HepG2 (cell line): ENCODE measurements at regions not wholly inside any gene's neighbourhood (a gene's known extent, or its start where the extent isn't known, plus 50 kb on each side); places are given as distances from the start of the nearest gene placed in this dataset.

ENCODE experiments used
- ATAC-seq: fragments of 200-7000 bp; cut with Tn5 transposase; 3 replicates; pipeline ENCODE4 v1.9.1; 2020; ENCODE audit warnings: mild to moderate bottlenecking, moderate library complexity
- BruUV-seq: library from RNA; stranded (reverse); fragments of 400-500 nt; replicated peaks from 2 replicates; lab custom pipeline; 2021; lab: Mats Ljungman, UMichigan
- CTCF ChIA-PET: fragments of 300-600 bp; formaldehyde crosslinking; extraction: SDS; loops from one replicate; lab custom pipeline; 2021; ENCODE audit warnings: low total read pairs, inconsistent platforms, low intra/inter-chr PET ratio; lab: Yijun Ruan, JAX
- POLR2A ChIA-PET: fragments of 350-600 bp; sonication (Branson Sonifier 250); formaldehyde crosslinking; loops from one replicate; lab custom pipeline; 2020; ENCODE audit warnings: antibody characterized with exemption, inconsistent platforms; lab: Yijun Ruan, JAX
- DNase-seq: peaks from one replicate; pipeline ENCODE4 v3.0.0-alpha.2; 2015; ENCODE audit warnings: low spot score
- FAIRE-seq: peaks from 3 replicates; lab custom pipeline; 2011; peaks lifted over from hg19 to GRCh38; lab: Jason Lieb, UNC
- H2AFZ ChIP-seq: one replicate; pipeline ENCODE4 v1.6.1; 2011; ENCODE audit warnings: low read length, inconsistent platforms
- H3K27ac ChIP-seq: fragments of 300-600 bp; 3 replicates; pipeline ENCODE4 v1.8.0; 2011; ENCODE audit warnings: mixed run types, mild to moderate bottlenecking, mixed read lengths, low read length, inconsistent platforms; ENCODE audit not compliant: insufficient read depth; ENCODE audit errors: extremely low read length
- H3K27me3 ChIP-seq, 2 experiments: fragments of 200-600 bp in 1 of 2; 2 replicates in 1 of 2; 3 replicates in 1 of 2; pipeline versions ENCODE4 v1.6.0 to v1.8.0; 2011; ENCODE audit warnings: low read length in 2 of 2, mild to moderate bottlenecking in 2 of 2, moderate library complexity in 2 of 2, inconsistent platforms in 1 of 2; ENCODE audit not compliant: insufficient read depth in 2 of 2, control insufficient read depth in 1 of 2
- H3K36me3 ChIP-seq, 2 experiments: fragments of 200-600 bp in 1 of 2; replicated peaks in 1 of 2; 2 replicates in 1 of 2; 3 replicates in 1 of 2; pipeline versions ENCODE4 v1.5.1 to v1.8.0; 2011; ENCODE audit warnings: low read length in 2 of 2, inconsistent platforms in 1 of 2; ENCODE audit not compliant: insufficient read depth in 2 of 2, control insufficient read depth in 1 of 2
- H3K4me1 ChIP-seq: 2 replicates; pipeline ENCODE4 v1.5.1; 2012; ENCODE audit warnings: low read length, inconsistent platforms; ENCODE audit not compliant: insufficient read depth
- H3K4me2 ChIP-seq: 2 replicates; pipeline ENCODE4 v1.6.0; 2011; ENCODE audit warnings: low read depth, low read length, inconsistent platforms
- H3K4me3 ChIP-seq, 3 experiments: fragments of 200-600 bp in 1 of 3; sonication (generic), shearing (Covaris generic) in 1 of 3; replicated peaks in 1 of 3; 2 replicates each; pipeline ENCODE4 v1.5.1; 2011 to 2016; ENCODE audit warnings: low read length in 3 of 3, inconsistent platforms in 2 of 3, low read depth in 2 of 3, mild to moderate bottlenecking in 2 of 3, control low read depth in 1 of 3, mixed read lengths in 1 of 3; ENCODE audit not compliant: insufficient read depth in 1 of 3
- H3K79me2 ChIP-seq: one replicate; pipeline ENCODE4 v1.6.1; 2011; ENCODE audit warnings: low read length, inconsistent platforms; ENCODE audit not compliant: insufficient read depth
- H3K9ac ChIP-seq: 2 replicates; pipeline ENCODE4 v1.6.0; 2011; ENCODE audit warnings: mild to moderate bottlenecking, low read depth, low read length, inconsistent platforms; ENCODE audit not compliant: insufficient read depth
- H3K9me3 ChIP-seq: 2 replicates; pipeline ENCODE4 v1.5.1; 2012; ENCODE audit warnings: mild to moderate bottlenecking, low read length
- H4K20me1 ChIP-seq: 2 replicates; pipeline ENCODE4 v1.6.0; 2011; ENCODE audit warnings: inconsistent platforms, mild to moderate bottlenecking, low read length, moderate library complexity; ENCODE audit not compliant: insufficient read depth
- HMG20A ChIP-seq: IDR thresholded peaks from 2 replicates; pipeline ENCODE4 v1.6.1; 2016; ENCODE audit warnings: borderline replicate concordance
- HOXA9 ChIP-seq: sonication (generic); formaldehyde crosslinking; IDR thresholded peaks from 2 replicates; pipeline ENCODE4 v1.8.1; 2022; ENCODE audit warnings: missing genetic modification reagents, mild to moderate bottlenecking, moderate library complexity, borderline replicate concordance
- THAP7 ChIP-seq: sonication (generic); formaldehyde crosslinking; IDR thresholded peaks from 2 replicates; pipeline ENCODE4 v1.8.1; 2023; ENCODE audit warnings: mild to moderate bottlenecking, missing genetic modification reagents
- ZNF34 ChIP-seq: sonication (generic); formaldehyde crosslinking; IDR thresholded peaks from 2 replicates; pipeline ENCODE4 v1.4.0; 2020; ENCODE audit warnings: mild to moderate bottlenecking, missing genetic modification reagents, borderline replicate concordance
- ZNF354B ChIP-seq: sonication (generic); formaldehyde crosslinking; IDR thresholded peaks from 2 replicates; pipeline ENCODE4 v1.8.0; 2022; ENCODE audit warnings: mild to moderate bottlenecking, missing genetic modification reagents
- ZNF362 ChIP-seq: sonication (generic); formaldehyde crosslinking; IDR thresholded peaks from 2 replicates; pipeline ENCODE4 v1.4.0; 2020; ENCODE audit warnings: missing genetic modification reagents, mild to moderate bottlenecking, borderline replicate concordance
- ZNF577 ChIP-seq: sonication (generic); formaldehyde crosslinking; IDR thresholded peaks from 2 replicates; pipeline ENCODE4 v1.4.0; 2020; ENCODE audit warnings: mild to moderate bottlenecking, low read depth, missing genetic modification reagents, borderline replicate concordance
- WGBS: methylation state at CpG from one replicate; pipeline ENCODE4 v1.1.6; 2017; ENCODE audit warnings: low lambda C conversion rate; 5-methylcytosine and 5-hydroxymethylcytosine counted together
- in situ Hi-C: cut with HindIII; loops from 2 replicates; pipeline ENCODE4 v1.10.0; 2017; ENCODE audit warnings: low pct_unique_long_range_greater_than_20kb; ENCODE audit not compliant: extremely low pct_ligation_motif_present
- intact Hi-C: fragments of 100-400 bp; cut with micrococcal nuclease; formaldehyde crosslinking; loops from one replicate; pipeline ENCODE4 v1.10.0; 2022; ENCODE audit not compliant: unreplicated experiment
- TF ChIP-seq, protein P1 (sequence below): sonication (generic); formaldehyde crosslinking; IDR thresholded peaks from 2 replicates; pipeline ENCODE4 v1.5.1; 2020; ENCODE audit warnings: mild to moderate bottlenecking, missing genetic modification reagents, borderline replicate concordance
- TF ChIP-seq, protein P2 (sequence below): sonication (generic); formaldehyde crosslinking; IDR thresholded peaks from 2 replicates; pipeline ENCODE4 v1.8.1; 2023; ENCODE audit warnings: mild to moderate bottlenecking, missing genetic modification reagents, borderline replicate concordance

GRCh38 chr16:86669285-86669805, 91.0 kb downstream of the FOXL1 start (continued):
- TF ChIP-seq, protein P1, sequence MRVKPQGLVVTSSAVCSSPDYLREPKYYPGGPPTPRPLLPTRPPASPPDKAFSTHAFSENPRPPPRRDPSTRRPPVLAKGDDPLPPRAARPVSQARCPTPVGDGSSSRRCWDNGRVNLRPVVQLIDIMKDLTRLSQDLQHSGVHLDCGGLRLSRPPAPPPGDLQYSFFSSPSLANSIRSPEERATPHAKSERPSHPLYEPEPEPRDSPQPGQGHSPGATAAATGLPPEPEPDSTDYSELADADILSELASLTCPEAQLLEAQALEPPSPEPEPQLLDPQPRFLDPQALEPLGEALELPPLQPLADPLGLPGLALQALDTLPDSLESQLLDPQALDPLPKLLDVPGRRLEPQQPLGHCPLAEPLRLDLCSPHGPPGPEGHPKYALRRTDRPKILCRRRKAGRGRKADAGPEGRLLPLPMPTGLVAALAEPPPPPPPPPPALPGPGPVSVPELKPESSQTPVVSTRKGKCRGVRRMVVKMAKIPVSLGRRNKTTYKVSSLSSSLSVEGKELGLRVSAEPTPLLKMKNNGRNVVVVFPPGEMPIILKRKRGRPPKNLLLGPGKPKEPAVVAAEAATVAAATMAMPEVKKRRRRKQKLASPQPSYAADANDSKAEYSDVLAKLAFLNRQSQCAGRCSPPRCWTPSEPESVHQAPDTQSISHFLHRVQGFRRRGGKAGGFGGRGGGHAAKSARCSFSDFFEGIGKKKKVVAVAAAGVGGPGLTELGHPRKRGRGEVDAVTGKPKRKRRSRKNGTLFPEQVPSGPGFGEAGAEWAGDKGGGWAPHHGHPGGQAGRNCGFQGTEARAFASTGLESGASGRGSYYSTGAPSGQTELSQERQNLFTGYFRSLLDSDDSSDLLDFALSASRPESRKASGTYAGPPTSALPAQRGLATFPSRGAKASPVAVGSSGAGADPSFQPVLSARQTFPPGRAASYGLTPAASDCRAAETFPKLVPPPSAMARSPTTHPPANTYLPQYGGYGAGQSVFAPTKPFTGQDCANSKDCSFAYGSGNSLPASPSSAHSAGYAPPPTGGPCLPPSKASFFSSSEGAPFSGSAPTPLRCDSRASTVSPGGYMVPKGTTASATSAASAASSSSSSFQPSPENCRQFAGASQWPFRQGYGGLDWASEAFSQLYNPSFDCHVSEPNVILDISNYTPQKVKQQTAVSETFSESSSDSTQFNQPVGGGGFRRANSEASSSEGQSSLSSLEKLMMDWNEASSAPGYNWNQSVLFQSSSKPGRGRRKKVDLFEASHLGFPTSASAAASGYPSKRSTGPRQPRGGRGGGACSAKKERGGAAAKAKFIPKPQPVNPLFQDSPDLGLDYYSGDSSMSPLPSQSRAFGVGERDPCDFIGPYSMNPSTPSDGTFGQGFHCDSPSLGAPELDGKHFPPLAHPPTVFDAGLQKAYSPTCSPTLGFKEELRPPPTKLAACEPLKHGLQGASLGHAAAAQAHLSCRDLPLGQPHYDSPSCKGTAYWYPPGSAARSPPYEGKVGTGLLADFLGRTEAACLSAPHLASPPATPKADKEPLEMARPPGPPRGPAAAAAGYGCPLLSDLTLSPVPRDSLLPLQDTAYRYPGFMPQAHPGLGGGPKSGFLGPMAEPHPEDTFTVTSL = no peak
- no peak for TF ChIP-seq HMG20A (CRISPR knock-in tag)

DNA sequence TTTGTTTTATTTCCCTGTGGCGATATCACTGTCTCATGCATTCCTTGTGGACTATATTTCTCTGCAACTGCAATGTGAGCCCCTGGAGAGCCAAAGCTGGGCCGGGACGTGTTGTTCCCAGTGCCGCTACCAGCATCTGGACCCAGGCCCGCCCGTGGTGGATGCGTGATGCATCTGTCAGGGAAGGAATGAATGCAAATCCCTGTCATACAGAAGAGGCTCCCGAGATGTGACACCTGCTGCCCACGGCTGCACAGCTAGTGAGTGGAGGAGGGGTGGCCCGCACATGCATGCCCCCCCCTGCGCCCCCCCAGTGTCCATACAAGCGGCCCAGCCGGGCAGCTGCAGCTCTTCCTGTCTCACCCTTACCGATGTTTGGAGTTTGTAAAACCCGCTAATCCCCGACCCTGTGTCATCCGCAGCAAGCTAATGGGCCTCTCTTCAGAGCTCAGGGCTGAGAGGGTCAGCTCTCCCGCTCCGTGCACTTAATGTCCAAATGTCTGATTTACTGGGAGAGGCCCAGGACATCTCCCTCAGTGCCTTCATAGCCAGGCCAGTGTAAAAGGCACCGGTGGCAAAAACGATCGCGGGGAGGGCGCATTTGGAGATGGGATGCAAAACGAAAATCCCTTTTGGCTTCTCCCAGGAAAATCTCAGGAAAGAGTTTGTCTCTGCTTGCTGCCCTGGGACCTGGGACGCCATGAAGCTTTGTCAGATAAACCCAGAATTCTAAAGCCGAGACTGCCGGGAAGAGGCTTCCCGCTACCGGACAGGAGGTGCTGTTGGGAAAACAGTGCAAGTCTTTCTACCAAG, 91.8 kb downstream of the FOXL1 start:
- H3K4me2 ChIP-seq = no peak overlapping the region
- DNase-seq (no peak), ATAC-seq (no peak), FAIRE-seq (no peak)
- ChIA-PET POLR2A (no interaction called here), CTCF (no interaction called here)
- in situ Hi-C loops = no loop called here
- no peak overlapping the region for H3K9ac ChIP-seq
- peaks cover 7% of the 10 kb centered on the region for H3K4me1 ChIP-seq
- H3K27me3 ChIP-seq = peaks cover 12 to 60% of the 10 kb centered on the region in 2 experiments; a peak in 4 of 5 replicates
- H3K79me2 ChIP-seq = no peaks in the 10 kb centered on the region
- H3K4me3 ChIP-seq = no peak overlapping the region
- no TSS peak for BruUV-seq
- H4K20me1 ChIP-seq = no peaks in the 10 kb centered on the region
- no peaks in the 10 kb centered on the region for H3K9me3 ChIP-seq
- 29% methylated on average over 26 of the region's 30 CpGs for WGBS
- no peak overlapping the region for H2AFZ ChIP-seq
- no peaks in the 10 kb centered on the region for H3K36me3 ChIP-seq
- intact Hi-C loops = no loop called here
- H3K27ac ChIP-seq = no peak overlapping the region
- TF ChIP-seq, protein P2, sequence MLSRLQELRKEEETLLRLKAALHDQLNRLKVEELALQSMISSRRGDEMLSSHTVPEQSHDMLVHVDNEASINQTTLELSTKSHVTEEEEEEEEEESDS (CRISPR knock-in tag) = no peak
- no peak for TF ChIP-seq HOXA9 (CRISPR knock-in tag)
- TF ChIP-seq ZNF34 (CRISPR knock-in tag) = no peak
- TF ChIP-seq ZNF577 = no peak
- no peak for TF ChIP-seq ZNF354B (CRISPR knock-in tag)
- no peak for TF ChIP-seq THAP7 (CRISPR knock-in tag)
- TF ChIP-seq ZNF362 (CRISPR knock-in tag) = no peak
